SKM-1 treated with dmso at 0.1 percent for 144 hours (cell line): ENCODE measurements at regions not wholly inside any gene's neighbourhood (a gene's known extent, or its start where the extent isn't known, plus 50 kb on each side); places are given as distances from the start of the nearest gene placed in this dataset.
"Not testable (repeated sequence)": the region's sequence is repeated elsewhere in the genome, so short reads cannot be mapped to it uniquely, and the experiment has no call there.

ENCODE experiments used
- DNase-seq: peaks from one replicate; lab custom pipeline; 2025; ENCODE audit not compliant: unreplicated experiment; lab: John Stamatoyannopoulos, UW

DNA sequence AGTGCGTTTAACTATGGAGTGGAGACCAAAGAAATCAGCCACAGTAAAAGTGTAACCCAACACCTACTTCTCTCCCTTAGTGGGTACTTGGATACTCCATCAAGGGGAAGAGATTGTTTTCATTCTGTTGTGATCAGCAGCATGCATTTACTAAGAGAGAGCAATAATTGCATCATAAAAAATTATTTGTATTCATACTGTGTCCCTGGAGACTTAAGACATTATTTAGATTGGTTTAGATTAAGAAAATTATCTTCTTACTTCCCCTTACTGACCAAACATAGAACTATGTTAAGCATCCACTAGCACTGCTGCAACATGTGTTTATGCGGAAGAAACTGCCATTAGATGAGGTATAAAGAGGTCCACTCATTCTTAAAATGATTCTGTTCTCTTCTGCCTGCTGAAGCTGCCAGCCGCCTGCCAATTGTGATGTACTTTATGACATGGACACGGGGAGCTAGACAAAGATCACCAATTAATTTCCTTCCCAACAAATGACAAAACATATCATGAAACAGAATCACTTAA lies 738.5 kb downstream of the DIAPH3 start:
- no peak for DNase-seq

DNA sequence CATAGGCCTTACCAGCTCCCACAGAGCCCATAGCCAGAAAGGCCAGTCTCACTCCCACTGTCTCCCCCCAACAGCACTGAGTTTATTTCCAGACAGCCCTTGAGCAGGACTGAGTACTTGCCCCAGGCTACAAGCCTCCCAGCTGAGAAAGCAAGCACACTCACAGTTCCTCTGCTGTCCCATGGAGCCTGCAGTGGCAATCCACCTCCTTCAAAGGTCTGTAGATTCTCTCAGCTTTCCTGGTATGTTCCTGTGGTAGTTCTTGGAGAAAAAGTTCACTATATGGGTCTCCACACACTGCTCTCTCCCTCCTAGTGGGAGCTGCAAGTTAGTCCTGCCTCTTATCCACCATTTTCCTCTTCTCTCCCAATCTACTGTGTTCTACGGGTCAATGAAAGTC lies 728.7 kb downstream of the DIAPH3 start:
- DNase-seq = no peak

GRCh38 chr13:59437544-59438301 lies 726.0 kb downstream of the DIAPH3 start:
- peak; percentile 75 for DNase-seq

GRCh38 chr13:59439776-59440428 lies 723.8 kb downstream of the DIAPH3 start:
- no peak for DNase-seq

GRCh38 chr13:59441068-59441467 lies 722.7 kb downstream of the DIAPH3 start:
- not testable (repeated sequence) for DNase-seq

DNA sequence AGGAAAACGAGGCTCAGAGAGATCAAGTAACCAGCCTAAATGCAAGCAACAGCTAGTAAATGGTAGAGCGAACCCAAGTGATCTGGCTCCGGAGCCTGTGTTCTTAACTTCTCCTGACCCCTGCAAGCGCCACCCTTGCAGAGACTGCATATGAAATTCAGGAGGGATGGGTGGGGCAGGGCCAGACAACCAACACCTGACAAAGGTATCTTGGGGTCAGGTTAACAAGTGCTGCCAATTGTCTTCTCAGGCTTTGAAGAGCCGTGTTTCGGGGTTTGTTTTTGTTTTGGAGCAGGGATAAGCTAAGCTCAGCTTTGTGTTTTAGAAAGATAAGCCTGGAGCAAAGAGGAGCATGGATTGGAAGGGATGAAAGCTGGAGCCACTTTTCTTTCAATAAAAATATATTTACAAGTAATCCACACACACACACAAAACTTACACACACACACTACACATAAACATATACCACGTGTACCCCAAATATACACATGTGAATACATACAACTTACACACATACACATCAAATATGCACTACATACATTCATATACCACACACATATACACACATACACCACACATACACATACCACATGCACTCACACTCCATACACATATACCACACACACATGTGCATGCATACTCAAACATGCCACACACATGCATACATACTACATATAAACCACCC lies 722.0 kb downstream of the DIAPH3 start:
- no peak for DNase-seq

GRCh38 chr13:59442461-59442860 lies 721.3 kb downstream of the DIAPH3 start:
- DNase-seq = no peak

DNA sequence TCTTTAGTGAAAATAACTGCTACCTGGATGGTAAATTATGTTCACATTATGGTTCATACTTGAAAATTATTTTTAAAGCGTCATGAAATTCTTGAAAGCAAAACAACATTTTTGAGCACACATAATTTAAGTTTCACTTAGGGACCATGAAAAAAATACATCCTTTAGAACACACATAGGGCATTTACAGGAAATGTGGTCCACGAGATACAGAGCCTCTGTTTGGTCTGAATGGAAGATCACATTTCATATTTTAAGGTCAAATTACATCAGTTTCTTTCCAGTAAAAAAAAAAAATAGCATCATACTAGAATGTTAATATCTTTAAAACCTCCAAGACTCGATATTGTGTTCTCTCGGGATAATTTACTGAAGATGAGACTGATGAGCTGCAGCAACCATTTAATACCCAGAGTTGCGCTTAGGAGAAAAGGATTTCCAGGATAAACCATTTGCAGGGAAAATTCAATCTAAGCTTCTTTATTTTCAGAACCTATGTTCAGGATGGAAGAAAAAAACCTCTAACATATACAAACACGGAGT lies 720.7 kb downstream of the DIAPH3 start:
- DNase-seq = no peak

- DNase-seq = no peak
These were observed 719.4 kb downstream of the DIAPH3 start for GRCh38 chr13:59444210-59444857.

- no peak for DNase-seq
These were observed 717.9 kb downstream of the DIAPH3 start for GRCh38 chr13:59445812-59446211.

DNA sequence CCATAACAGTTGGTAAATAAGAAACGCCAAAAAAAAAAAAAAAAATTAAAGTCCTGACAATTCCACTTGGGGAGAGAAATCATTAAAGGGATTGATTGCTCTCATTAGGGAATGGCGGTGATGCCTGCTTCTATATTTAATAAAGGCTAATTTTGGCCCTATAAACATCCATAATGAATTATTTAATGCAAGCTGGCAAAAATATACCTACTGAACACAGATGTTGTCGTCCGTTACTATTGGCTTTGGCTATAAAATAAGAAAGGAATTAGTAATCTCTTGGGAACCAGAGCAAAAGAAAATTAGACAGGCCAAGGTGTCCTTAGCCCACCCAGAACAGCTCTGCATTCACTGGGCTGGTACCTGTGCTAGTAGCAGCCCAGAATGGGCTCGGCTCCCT lies 717.3 kb downstream of the DIAPH3 start:
- DNase-seq = no peak

GRCh38 chr13:59447031-59447430 lies 716.7 kb downstream of the DIAPH3 start:
- DNase-seq = no peak

- DNase-seq = no peak
These were observed 715.7 kb downstream of the DIAPH3 start for GRCh38 chr13:59447846-59448620.

DNA sequence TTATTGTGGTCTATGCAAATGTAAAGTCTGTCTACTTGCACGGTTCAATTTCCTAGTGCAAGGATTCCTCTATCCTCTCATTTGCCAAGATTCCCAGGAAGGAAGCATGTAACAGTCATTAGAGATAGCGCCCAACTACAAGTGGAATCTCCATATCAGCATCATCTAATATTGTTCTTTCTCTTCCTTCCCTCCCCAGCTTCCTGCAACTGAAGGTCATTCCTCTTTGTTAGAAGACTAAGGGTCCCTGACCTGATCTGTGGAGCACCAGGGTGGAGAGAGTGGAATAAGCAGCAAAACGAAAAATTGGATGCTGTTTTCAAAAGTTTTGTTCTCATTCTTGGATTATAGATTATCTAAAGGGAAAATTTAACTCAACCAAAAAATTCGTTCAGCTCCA lies 714.0 kb downstream of the DIAPH3 start:
- no peak for DNase-seq

DNA sequence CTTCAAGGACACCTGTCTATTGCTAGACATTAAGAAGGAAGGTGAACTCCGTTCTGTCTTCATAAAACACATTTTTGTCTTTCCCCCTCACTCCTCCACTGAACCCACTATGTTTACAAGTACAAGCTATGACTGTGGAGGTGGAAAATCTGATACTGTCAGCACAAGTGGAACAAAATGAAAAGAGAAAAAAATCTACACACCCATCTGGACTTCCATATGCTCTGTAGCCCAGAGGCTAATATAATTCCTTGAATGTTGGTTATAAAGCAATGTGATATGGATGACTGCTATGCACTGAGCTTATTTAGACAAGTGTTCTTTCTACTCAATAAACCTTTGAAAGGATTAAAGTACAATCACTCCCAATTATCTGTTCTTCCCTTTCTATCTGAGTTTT lies 713.5 kb downstream of the DIAPH3 start:
- no peak for DNase-seq

DNA sequence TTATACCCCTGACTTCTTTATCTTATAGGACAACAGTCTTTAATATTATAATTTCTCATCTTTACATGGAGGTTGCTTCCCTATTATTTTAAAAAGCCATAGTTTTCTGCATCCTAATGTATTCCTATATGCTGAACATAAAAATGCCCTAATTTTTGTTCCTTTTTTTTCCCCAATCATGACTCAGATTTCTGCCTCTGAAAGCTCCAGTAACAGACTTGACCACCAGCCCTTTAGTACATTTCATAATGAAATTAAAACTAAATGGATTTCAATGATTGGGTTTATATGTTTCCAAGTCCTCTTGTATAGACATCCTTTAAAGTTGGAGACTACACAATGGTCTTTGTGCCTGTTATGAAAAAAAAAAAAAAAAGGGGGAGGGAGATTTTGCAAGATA lies 712.5 kb downstream of the DIAPH3 start:
- no peak for DNase-seq

GRCh38 chr13:59452189-59452890 lies 711.4 kb downstream of the DIAPH3 start:
- peak; percentile 74 for DNase-seq

GRCh38 chr13:59458908-59459579 lies 704.7 kb downstream of the DIAPH3 start:
- DNase-seq = no peak

DNA sequence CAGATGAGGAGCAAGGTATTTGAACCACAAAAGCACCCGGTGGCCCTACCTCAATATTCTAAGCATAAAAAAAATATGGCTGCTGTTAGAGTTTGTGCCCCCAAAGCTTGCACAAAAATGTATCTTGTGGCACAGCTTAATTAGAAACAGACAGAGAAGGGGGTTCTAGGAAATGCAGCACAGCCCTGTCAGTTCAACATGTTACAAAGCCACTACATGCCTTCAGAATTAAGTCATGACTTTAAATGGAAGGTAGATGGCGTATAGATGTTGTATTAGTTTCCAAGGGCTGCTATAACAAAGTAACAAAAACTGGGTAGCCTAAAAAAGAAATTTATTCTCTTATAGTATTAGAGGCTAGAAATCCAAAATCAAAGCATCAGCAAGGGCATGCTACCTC lies 703.8 kb downstream of the DIAPH3 start:
- DNase-seq = no peak
